NCI-H146 treated with DMSO at 0.1 percent for 48 hours (cell line): ENCODE measurements at regions not wholly inside any gene's neighbourhood (a gene's known extent, or its start where the extent isn't known, plus 50 kb on each side); places are given as distances from the start of the nearest gene placed in this dataset.

Experiments used
- DNase-seq: peaks from one replicate; lab custom pipeline; 2025; ENCODE audit not compliant: unreplicated experiment; lab: John Stamatoyannopoulos, UW

DNA sequence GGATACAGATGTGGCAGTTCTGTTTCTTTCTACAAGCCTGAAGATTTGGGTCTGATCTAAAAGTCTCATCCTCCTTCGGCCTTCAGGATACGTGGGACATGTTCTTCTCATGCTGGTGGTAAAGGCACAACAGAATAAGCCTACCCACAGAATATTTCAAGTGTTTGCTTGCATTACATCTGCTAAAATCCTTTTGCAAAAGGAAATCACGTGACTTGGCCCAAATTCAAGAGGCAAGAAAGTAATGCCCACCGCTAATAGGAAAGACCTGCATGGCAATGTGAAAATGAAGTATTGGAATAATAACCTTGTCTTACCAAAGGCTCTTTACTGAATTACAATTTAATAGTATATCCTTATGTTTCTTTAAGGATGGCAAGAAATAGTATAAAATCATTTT is 439.9 kb upstream of the TGFBR2 start:
- no peak for DNase-seq

DNA sequence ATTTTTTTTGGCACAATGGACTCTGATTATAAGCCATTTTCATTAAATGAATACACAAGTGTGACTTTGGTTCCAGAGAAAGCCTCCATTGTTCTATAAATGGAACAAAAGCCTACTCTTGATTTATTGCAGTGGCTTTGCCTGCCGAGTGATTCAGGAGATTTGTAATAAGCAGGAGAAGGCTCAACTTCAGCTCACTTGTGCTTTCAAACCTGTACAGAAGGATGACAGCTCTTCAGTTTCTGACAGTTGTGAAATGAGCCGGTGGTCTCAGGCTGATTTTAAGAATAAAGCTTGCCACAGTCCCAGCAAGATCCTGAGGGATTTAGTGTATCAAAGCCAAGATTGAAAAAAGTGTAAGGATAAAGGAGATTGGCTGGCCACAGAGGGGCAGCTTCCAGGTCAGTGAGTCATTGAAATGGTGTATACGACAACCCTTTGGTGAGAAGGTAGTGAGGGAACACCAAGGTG is 438.8 kb upstream of the TGFBR2 start:
- no peak for DNase-seq

DNA sequence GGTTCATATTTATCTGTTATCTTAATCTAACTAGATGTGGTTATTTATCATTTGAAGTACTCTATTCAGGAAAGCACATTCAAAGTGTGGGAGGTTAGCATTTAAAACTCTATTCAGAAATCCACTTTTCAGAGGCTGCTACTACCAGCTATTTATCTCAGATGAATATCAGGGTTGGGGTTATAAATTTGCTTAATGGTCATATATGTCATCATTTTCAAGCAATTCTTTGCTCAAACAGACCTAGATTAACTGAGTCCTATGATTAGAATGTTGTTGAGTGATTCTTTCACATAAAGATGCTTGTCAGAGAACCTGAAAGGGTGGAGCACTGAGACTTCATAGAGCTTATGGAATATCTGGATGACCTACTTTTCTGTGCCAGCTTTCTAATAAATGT is 436.9 kb upstream of the TGFBR2 start:
- no peak for DNase-seq

DNA sequence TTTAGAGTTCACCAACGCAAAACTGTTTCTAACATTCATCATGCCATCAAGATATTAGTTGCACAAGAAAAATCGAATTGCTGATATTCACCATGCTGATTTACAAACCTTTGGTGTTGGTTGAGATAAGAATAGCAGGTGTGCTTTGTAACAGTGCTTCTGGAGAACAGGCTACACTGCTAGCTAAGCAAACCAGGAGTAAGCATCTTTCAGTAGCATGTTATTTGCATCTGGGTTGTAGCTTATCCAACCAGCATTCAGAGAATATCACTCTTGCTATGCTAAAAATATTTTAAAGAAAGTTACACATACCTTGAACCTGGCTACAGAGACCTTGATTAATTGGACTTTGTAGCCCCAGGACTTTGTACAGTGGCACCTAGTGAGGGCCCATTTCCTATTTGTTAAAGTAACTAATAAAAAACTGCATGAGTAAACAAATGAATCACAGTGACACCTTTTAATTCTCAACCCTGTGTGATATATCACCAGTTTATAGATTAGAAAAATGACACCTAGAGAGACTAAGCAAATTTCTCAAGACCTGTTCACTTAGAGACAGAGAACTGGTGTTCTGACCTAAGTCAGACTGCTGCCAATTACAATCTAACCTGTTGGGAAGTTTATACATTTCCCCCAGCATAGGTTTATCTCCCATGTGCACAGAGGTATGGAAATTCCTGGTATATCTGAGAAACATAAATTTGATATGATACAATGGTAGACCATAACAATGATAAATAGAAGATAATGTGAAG is 435.5 kb upstream of the TGFBR2 start:
- peak; percentile 25 for DNase-seq

DNA sequence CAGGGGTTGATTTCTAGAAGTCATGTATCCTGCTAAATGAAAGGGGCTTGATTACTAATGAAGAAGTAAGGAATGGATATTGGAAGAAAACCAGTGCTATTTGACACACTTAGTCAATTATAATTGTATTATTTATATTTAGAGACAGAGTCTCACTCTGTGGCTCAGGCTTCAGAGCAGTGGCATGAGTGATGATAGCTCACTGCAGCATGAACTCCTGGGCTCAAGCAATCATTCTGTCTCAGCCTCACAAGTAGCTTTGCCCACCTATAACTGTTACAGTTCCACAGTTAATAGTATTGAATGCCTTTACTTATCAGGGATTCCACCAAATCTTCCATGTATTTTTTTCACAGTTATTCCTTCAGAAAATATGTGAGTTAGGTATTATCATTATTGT is 432.0 kb upstream of the TGFBR2 start:
- DNase-seq: no peak

DNA sequence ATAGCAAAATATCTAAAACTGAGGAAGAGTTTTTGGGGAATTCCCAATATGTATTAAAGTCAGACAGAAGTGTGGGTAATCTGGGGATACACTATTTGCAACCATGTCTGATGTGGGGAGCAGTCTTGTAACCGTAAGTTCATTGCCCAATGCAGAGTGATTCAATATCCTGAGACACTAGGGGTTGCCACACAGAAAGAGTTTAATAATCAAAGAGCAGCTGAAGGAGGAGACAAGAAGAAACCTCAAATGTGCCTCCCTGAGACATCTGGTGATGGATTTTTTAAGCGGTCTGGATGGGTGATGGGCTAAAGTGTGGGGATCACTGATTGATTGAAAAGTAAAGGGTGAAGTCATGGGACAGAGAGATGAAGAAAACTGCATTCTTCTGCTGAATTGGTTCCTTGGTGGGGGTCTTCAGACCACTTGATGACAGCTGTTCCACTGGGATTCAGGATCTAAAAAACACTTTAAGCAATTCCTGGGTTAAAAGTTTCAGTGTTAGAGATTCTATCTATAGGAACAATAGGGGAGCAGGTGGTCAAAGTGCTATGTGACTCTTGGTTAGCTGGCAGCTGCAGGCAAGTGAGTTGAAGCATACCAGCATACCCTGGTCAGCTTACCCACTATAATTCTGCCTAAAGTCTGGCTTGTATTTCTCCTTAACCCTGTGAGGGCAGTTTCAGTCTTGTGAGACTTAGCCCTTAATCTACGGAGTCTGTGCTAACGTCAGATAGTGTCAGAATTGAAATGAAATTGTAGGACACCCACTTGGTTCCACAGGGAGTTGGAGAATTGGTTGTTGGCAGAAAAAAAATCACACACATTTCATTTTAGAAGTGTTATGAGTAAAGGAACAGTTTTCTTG is 425.9 kb upstream of the TGFBR2 start:
- no peak for DNase-seq

DNA sequence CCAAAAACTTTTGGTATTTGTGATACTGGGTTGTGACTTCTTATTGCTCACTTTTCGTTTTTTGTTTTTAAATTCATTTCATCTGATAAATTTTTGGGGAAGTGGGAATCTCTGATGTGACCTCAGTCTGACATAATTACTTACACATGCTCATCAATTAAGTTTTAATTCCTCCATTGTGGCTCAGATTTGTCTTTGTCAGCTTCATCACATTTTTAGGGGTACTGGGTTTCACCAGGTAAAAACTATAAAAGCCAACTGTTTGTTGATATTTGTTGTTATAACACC is 425.3 kb upstream of the TGFBR2 start:
- DNase-seq: no peak

DNA sequence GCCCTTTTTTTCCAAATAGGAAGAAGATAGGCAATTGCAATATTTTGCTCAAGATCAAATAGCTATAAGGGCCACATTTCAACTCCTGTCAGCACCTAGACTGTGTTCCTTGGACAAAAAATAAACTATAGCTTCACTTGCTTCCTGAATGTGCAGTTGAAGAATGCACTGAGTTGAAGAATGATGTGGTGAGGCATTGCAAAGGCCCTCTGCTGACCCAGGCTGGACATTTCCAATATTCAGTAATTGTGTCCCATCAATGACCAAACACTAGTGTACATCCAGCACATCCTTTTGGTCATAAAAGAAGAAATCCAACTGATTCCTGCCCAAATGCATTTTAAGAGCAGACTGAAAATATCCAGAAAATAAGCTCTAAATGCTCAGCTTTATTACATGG is 424.8 kb upstream of the TGFBR2 start:
- DNase-seq: no peak

DNA sequence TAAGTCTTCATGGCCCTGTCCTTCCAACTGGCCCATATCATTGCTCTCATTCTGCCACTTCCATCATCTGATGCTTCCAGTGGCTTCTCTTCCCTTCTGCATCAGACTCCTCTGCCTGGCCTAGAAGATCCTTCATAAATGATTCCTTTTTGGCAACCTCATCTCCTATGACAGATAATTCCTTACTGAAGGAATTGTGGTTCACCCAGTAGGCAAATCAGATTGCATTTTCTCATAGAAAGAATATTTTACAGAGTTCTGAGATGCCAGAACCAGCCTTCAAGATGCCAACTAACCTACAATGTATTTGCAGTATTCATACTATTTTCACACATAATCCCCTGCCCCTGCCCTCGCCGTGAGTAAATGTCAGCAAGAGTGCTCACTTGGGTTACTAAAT is 423.0 kb upstream of the TGFBR2 start:
- DNase-seq: no peak

DNA sequence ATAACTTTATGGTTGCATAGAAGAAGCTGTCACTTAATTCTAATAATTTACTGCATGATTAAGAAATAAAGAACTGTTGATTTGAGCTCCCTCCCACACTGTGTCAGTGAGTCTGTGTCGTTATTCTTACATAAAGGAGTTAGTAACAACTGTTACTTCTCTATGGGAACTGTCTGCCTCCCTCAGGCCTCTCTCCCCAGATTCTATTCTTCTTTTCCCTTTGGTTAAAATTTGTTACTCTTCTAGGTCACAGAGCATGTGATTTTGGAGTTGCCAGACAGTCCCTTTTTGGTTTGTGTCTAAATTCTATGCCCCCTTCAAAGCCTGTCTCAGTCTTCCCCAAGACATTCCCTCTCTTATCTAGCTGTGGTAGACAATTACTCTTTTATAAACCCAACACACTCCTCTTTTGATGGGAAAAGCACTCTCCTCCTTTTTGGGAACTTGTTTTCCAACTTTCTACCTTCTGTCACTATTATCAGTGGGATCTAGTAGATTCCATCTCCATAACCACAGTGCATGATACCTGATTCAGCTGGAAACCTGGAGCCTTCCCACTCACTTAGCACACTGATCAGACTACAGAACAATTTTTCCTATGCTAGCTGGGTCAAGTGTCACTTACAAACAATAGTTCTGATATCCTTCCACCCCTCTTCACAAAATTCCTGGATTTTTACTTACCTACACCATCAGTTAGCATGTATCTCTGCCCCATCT is 422.1 kb upstream of the TGFBR2 start:
- no peak for DNase-seq

DNA sequence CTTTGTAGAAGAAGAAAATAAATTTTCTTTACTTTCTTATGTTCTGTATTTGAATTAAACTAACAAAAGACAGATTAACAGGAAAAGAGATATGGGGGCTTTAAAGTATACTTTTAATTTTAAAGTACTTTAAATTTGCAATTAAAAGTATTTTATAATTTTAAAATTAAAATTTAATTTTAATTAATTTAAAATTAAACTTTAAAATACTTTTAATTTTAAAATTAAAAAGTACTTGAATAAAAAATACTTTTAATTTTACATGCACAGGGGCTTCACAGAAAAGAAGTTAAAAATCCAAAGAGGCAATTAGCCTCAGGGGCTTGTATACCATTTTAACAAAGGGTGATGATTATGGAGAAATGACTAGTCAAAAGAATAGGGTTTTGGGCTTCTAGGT is 420.5 kb upstream of the TGFBR2 start:
- DNase-seq: no peak

DNA sequence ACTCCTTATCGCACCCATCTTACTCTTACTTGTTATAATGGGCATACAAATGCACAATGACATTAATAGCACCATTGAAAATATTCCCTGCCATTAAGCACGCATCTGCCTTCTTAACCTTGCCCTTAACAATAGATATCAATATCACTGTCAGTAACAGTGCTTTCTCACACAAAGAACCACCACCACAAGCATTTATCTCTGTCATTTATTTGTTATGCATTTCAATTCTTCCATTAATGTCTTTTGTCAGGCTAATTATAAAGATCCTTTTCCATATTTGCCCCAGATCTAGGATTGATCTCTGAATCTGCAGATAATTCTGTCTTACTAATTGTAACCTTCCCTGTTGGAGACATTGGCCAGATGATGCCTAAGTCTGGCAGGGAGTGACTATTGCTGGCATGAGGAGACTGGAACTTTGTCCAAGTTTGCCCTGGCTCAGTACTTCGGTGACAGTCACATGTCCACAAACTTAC is 419.6 kb upstream of the TGFBR2 start:
- peak; percentile 83 for DNase-seq

DNA sequence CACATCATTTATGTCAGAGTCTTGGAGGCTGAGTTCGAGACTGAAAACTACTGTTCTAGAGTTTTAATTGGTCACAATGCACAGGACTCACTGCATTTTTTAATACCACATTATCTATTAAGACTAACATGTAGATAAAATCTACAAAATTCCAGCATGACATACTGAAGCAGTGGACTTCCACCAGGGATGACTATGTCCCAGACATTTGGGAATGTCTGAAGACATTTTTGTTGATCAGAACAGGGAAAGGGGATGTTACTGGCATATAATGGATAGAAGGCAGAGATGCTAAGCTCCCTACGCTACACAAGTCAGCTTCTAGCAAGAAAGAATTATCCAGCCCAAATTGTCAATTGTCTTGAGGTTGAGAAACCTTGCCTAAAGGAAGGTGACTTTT is 419.0 kb upstream of the TGFBR2 start:
- no peak for DNase-seq

DNA sequence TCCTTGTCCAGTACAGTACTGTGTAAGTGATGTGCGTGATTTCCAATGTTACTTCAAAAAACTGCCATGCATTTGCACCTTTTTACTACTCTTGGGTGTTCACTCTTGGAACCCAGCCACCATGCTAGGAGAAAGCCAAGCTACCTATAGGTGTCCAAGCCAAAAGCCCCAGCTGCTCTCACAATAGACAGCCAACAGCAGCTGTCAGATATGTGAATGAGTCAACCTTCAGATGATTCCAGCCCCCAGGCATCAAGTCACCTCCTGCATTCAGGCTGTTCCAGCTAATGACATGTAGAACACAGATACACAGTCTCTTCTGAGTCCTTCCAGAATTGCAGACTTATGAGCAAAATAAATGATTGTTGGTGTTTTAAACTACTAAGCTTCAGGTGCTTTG is 417.7 kb upstream of the TGFBR2 start:
- DNase-seq: peak; percentile 92

DNA sequence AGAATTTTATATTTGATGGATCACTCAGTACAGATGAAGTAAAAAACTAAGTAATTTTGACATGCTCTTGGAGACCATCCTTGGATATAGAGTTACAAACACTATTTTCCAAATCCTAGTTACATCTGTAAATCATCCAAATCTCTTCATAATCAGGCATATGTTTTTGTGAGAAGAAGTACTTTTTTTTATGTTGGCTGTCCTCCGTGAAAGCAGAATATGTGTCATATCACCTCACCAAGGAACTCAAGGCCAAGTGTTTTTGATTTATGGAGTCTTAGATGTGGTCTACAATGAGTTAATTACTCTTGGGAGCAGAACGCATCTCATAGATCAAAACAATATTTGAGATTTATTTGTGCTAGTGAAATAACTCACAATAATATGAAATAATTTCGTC is 416.5 kb upstream of the TGFBR2 start:
- no peak for DNase-seq

DNA sequence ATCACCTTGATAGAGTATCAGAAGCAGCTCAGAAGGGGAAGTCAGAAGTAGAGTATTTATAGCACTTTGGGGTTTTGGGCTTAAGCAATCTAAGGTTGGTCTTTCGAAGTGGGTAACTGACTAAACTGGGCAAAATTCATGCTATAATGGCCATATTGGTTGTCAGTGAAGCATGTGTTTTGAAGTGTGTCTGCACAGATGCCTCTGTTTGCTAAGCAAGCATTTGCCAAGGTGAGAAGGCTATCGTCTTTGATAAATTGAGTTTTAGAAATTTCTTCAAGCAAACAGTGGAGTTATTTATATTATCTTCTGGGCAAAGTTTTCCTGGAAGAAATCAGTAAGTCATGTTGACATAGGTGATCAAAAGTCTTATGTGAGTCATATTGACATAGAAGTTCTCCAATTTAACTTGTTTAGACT is 412.8 kb upstream of the TGFBR2 start:
- DNase-seq: no peak

DNA sequence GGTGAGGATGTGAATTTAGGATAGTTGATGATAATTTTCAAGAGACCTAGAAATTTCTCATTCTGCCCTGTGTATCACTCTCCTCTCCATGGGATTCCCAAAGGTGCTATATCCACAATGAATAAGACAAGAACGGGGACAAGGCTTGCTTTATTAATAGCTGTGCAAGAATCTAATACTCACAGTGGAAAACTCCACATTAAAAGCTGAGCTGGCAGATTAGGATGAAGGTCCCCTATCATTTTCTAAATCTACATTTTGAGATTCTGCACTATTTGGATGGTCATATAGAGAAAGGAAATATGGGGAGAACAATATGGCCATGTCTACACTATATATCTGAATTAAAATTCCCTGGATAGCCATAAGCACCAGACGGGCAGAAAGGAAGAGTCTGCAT is 411.0 kb upstream of the TGFBR2 start:
- DNase-seq: no peak

DNA sequence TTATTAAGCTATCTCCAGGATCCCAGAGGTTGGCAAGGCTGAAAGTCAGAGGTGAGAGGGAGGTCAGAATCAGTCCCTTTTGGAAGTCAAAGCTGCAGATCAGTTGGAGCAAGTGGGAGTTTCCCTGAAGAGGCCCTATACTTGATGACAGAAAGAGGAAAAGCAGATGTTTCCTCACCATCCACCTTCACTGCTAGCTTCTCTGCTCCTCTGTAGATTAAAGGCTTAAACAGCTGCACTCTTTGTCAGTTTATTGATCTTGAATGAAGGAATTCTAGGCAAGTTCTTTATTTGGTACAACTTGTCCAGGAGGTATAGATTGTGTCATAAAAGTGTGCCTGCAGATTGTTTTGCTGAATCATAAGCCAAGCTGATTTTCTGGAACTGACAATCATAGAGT is 408.2 kb upstream of the TGFBR2 start:
- peak; percentile 3 for DNase-seq

DNA sequence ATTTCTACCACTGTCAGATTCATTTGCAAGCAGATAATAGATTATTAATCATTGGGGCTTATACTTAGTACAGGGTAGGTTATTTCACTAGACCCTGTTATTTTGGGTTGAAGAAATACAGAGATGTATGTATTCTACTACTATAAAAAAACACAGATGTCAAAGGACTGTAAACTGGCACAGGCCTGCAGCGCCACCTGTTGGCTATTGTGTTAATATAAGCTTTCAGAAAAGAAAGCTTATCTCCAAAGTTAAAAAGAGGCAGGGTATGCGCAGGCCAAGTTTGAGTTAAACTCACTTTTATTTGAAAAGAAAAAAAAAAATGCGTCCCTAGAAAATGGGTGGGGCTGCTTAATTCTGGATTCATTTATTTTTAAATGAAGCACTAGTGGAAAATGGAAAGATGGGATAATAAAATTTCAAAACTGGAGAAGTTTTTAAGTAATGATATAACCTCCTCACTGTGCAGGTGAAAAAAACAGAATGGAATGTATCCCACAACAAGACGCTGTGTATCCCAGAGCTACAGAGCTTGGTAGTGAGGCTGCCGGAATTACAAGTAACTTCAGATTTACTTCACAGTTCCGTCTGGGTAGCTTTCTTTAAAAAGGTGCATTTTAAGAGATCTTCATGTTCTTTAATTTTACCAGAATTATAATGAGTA is 407.2 kb upstream of the TGFBR2 start:
- DNase-seq: peak; percentile 43

DNA sequence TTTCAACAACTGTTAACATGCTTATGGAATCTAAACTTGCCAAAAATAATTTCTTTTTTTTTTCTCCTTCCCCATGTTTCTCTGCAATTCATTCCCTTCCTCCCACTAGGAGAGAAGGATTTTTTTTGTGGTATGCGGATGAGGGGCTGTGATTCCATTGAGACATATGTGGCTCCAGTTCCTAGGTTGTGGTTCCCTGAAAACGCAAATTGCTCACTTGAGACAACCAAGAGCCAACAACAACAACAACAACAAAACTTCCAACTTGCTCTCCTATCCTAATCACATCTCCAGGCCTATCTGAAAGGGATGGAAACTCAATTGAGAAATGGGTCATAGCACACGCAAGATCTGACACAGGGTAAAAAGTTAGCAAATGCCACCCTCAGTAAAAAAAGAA is 406.5 kb upstream of the TGFBR2 start:
- no peak for DNase-seq

DNA sequence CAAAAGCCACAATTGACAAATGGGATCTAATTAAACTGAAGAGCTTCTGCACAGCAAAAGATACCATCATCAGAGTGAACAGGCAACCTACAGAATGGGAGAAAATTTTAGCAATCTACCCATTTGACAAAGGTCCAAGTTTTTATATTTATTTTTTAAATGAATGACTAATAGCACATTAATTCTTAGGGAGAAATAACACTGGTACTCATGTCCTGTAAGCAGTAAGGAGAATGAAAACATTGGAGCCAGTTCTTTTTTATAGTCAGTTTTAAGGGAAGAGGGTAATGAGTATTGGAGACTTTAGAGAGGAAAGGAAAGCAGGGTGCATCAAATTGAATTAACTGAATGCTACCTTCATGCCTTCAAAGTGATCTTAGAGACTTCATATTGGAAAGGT is 404.7 kb upstream of the TGFBR2 start:
- DNase-seq: no peak
